ENCODE measurements at regions not wholly inside any gene's neighbourhood (a gene's known extent, or its start where the extent isn't known, plus 50 kb on each side); places are given as distances from the start of the nearest gene placed in this dataset.
A peak's percentile ranks its signal among the peaks of the same experiment; 100 is the strongest.

DNA sequence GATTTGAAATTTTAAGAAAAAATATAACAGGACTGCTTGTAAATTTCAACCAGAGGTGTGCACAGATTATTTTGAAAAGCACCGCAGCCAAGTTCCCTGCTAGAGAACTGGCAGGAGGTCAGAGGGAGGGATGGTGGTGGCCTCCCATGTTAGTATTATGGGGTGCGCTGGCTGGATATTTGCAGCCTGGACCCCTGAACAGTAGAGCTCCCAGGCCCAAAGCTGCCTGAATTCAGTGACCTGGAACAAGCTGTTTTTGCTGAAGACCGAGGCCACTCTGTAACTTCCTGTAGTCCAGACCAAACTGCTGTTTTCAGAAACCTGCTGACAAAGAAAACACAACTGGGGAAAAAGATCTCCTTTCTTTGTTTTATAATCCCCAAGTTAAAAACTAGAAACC lies 314.3 kb downstream of the TNS1 start:
- no peak for DNase-seq

DNA sequence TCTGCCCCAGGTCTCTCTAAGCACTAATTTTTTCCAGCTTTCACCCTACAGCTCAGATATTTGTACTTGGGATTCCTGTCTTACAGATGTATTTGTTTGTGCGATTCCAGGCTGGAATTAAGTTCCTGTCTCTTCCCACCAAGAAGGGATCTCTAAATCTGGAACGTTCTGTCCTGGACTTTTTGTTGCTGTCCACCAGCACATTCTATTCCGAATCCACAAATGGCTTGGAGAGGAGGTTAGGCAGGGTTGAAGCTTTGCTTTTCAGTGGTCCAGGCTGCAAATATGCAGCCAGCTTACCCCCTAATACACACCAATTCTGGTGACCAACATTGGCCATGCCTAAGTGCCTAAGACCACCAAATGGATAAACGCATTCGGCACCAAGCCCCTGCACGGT lies 315.0 kb downstream of the TNS1 start:
- DNase-seq, result no peak

GRCh38 chr2:217685255-217685605 lies 317.6 kb downstream of the TNS1 start:
- DNase-seq, result peak; percentile 34 to 67 (median 48)

- no peak for DNase-seq
These were observed 318.2 kb downstream of the TNS1 start for GRCh38 chr2:217684431-217685254.

DNA sequence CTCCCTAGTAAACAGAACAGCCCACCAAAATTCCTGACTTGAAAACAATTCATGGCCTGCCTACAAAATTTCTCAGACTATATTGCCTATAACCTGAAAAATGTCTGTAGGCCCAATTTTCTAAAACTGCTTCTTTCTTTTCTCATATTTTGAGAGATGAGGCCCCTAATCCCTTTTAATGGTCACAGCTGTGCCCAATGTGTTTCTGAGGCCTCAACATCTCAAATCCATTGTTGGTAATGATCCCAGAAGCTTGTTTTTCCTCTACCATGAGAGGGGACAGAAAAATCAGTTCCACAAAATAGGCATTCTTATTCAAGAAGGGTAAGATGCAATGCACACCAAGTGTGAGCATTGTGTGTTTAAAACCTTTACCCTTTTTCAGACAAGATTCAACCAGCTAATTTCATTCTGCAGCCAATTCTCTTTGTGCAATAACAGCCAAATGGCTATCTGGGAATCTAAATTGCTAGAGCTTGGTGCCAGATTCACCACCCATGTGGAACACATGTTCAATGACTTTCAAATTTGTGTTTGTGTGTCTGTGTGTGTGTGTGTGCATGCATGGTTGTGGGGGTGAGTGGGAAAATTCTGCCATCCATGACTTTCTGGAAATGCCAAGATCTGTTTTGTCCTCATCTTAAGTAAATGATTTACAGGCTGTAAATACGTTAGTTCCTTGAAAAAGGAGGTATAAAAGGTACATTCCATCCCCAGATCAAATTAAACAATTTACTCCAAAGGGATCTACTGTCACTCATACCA lies 319.5 kb downstream of the TNS1 start:
- DNase-seq, result no peak

GRCh38 chr2:217681791-217682190 lies 321.0 kb downstream of the TNS1 start:
- no peak for DNase-seq

DNA sequence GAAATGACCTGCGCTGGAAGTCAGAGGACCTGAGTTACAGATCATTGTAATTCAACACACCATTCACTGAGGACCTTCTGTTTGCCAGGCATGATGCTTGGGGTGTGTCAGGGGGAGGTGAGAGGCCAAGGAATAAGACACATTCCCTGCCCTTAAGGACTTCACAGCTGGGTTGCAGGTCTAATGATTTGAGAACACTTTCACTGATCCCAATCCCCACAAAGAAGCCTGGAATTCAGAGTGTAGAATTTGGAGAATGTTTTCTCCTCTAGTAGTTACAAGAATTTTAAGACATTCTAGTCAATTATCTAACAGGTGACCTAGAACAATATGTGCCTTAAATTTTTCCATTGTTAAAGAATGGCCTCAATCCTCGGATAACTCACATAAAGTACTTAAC lies 322.4 kb downstream of the TNS1 start:
- DNase-seq, result no peak

DNA sequence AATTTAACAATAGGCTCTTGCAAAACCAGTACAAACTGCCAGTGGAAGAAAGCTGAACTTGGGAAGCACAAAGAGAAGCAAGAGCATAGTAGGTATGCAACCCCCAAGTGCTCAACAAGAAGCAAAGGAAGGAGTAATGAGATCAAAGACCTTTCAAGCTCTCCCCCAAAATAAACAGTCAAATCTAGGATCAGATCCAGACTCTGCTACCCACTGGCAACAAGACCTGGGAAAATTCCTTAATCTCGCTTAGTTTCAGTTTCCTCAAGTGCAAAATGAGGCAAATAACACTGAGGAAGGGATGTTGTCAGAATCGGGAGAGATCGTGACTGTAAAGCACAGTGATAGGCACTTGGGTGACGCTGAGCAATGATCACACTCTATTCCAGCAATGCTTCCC lies 329.2 kb downstream of the TNS1 start:
- no peak for DNase-seq

- DNase-seq, result no peak
These were observed 330.3 kb downstream of the TNS1 start for GRCh38 chr2:217672472-217672871.

DNA sequence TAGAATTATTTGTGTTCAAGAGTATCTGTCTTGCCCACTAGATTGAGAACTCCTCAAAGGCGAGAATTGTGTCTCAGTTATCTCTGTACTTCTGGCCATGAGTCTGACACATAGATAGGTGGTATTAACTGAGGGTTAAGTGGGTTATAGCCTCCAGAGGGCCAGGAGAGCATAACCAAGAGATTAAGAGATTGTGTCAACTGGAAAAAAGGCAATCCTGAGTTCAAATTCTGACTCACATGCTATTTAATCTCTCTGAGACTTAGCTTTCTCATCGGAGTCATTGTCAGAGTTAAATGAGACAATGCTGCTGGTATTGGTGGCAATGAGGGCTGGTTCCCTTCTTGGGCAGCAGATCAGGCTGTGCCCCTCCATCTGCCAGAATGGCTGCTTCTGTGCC lies 330.9 kb downstream of the TNS1 start:
- no peak for DNase-seq

DNA sequence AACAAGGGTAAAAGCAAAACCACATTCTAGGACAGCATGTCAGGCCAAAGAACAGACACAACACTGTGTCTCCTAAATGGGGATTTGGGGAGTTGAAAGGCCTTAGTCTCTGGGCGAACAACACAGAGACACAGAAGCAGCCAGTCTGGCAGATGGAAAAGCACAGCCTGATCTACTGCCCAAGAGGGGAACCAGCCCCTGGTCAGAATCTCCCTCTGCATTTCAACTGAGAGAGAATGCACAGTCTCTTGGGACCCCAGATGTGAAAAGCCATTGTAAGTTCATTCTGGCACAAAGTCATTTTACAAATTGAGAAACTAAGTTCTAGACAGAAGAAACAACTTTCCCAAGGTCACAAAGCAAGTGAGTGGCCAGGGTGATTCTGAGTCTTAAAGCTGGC lies 331.7 kb downstream of the TNS1 start:
- DNase-seq, result no peak

DNA sequence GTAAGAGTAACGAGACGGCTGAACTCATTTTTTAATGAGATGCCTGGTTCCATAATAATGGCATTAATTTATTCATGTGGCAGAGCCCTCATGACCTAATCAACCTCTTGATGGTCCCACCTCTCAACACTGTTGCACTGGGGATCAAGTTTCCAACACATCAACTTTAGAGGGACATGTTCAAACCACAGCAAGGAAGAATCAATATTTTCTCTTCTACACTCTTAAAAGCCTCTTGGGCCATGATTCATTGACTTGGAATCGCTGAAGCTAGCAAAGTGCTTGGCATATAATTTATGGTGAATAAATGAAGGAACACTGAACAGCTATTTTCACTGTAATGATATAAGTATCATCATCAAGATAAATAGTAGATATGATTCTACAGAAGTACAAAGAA lies 333.0 kb downstream of the TNS1 start:
- no peak for DNase-seq

GRCh38 chr2:217667512-217667911 lies 335.3 kb downstream of the TNS1 start:
- no peak for DNase-seq

DNA sequence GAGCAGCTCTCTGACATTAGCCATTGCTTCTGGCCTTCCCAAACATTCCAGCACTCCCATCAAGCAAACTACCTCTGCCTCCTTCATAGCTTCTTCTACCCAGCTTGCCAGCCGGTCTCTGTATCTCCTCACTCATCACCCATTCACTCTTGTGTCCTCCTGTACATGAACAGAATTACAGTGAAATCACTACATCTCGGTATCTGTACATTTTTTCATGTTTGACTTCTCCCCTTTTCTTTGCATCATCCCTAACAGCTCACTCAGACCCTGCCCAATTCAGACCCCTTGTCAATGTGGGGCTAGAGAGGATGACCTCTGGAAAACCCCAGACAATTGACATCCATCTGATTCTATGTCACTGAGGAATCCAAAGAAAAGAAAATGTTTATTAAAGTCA lies 335.8 kb downstream of the TNS1 start:
- DNase-seq, result no peak

GRCh38 chr2:217666338-217666737 lies 336.5 kb downstream of the TNS1 start:
- DNase-seq, result no peak

DNA sequence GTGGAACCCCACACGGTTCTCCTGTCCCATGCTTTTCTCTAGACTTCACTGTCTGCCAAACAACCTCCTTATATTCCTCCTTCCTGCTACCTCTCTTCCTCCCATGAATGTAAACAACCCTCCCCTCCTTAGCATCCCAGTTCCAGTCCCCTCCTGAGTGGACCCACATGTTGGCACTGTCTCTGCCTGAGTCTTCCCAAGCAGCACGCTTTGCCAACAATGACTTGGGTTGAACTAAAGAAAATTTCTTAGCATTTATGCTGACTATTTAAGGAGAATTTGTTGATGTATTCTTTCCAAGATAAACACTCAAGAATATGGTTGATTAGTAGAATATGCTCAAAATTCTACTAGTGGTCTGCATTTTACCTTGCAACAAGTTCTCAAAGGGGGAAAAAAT lies 338.0 kb downstream of the TNS1 start:
- DNase-seq, result no peak

- DNase-seq, result no peak
These were observed 339.7 kb downstream of the TNS1 start for GRCh38 chr2:217662984-217663602.

- no peak for DNase-seq
These were observed 341.4 kb downstream of the TNS1 start for GRCh38 chr2:217661378-217661777.

- DNase-seq, result no peak
These were observed 342.4 kb downstream of the TNS1 start for GRCh38 chr2:217660423-217660822.

DNA sequence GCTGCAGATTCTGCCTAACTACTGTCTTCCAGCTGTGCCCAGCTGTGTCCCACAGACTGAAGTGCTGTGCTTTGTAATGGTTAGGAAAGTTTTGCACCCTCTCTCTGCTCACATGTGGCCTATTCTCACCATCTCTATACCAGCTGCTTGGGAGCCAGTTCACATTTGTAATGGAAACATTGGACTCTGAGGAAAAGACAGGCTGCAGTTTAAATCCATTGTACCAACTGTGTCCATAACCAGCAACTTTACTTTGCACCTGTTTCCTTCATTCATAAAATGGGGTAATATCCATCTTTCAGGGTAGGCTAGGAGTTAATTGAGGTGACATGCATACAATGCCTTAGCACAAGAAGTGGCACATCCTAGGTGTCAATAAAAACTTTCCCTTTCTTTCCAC lies 344.0 kb downstream of the TNS1 start:
- DNase-seq, result no peak

DNA sequence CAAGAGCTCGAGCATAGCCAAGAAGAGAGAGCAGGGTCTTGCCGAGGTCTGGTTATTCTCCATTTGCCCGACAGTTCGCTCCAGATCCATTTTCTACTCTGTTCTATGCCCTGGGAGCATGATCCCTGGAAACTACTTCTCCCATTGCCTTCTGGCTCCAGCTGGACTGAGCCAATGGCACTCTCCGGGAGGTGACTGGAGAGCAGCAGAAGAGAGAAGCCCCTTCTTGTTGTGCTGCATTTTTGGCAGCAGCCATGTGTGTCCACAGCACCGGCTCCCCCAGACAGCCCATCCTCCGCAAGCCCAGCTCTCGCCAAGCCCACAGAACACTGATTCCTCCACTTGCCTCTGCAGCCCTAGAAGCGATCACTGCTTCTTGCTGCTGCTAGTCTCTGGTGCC lies 345.5 kb downstream of the TNS1 start:
- DNase-seq, result no peak

- DNase-seq, result peak; percentile 28 to 72 (median 68)
These were observed 346.5 kb downstream of the TNS1 start for GRCh38 chr2:217656316-217656715.

DNA sequence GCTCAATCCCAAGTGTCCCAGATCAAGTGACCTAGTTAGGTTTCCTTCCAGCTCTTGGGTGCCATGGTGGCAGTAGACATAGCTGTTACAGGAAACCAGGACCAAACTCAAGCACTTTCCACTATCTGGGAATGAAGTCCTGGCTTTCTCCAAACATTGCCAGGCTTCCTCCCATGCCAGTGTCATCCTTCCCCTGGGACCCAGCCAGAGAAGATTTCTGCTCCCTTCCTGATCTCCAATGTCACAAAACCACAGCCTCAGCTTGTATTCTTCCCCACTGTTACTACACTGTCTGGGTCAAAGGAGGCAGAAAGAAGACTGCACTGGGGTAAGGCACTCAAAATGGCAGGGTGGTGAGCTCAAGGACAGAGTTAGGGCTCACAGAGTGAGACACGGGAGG lies 347.1 kb downstream of the TNS1 start:
- DNase-seq, result peak in 1 of 4 experiments; percentile 9

GRCh38 chr2:217654168-217654567 lies 348.6 kb downstream of the TNS1 start:
- DNase-seq, result no peak
